H9 (cell line): ENCODE measurements at regions not wholly inside any gene's neighbourhood (a gene's known extent, or its start where the extent isn't known, plus 50 kb on each side); places are given as distances from the start of the nearest gene placed in this dataset.

ENCODE experiments used
- DNase-seq: peaks from one replicate; pipeline ENCODE4 v3.0.0-alpha.2; 2017
- H2AFZ ChIP-seq: one replicate; pipeline ENCODE4 v1.6.1; 2013; ENCODE audit warnings: mild to moderate bottlenecking, low read length, control low read depth, moderate library complexity
- H2AK5ac ChIP-seq: 2 replicates; pipeline ENCODE4 v1.6.1; 2013; ENCODE audit warnings: low read length, control low read depth, mixed read lengths; ENCODE audit not compliant: insufficient read length
- H2BK120ac ChIP-seq: one replicate; pipeline ENCODE4 v1.6.1; 2013; ENCODE audit warnings: low read depth, mild to moderate bottlenecking, low read length, control low read depth, inconsistent platforms; ENCODE audit not compliant: poor library complexity, severe bottlenecking
- H2BK12ac ChIP-seq: 2 replicates; pipeline ENCODE4 v1.6.1; 2013; ENCODE audit warnings: low read length, control low read depth, mixed read lengths, low read depth; ENCODE audit not compliant: insufficient read length
- H2BK15ac ChIP-seq: 2 replicates; pipeline ENCODE4 v1.6.1; 2013; ENCODE audit warnings: low read depth, low read length, control low read depth
- H2BK20ac ChIP-seq: one replicate; pipeline ENCODE4 v1.6.1; 2013; ENCODE audit warnings: low read depth, mild to moderate bottlenecking, low read length, control low read depth, inconsistent platforms; ENCODE audit not compliant: poor library complexity, severe bottlenecking
- H2BK5ac ChIP-seq: 2 replicates; pipeline ENCODE4 v1.6.1; 2013; ENCODE audit warnings: low read length, control low read depth, mixed read lengths; ENCODE audit not compliant: insufficient read length
- H3K14ac ChIP-seq: 2 replicates; pipeline ENCODE4 v1.6.1; 2013; ENCODE audit warnings: low read length, control low read depth; ENCODE audit not compliant: insufficient read depth
- H3K18ac ChIP-seq: 2 replicates; pipeline ENCODE4 v1.6.1; 2013; ENCODE audit warnings: low read depth, mild to moderate bottlenecking, mixed read lengths, low read length, control low read depth; ENCODE audit not compliant: insufficient read length
- H3K23ac ChIP-seq: 2 replicates; pipeline ENCODE4 v1.6.1; 2013; ENCODE audit warnings: low read length, control low read depth, mixed read lengths, low read depth; ENCODE audit not compliant: insufficient read length
- H3K23me2 ChIP-seq: 2 replicates; pipeline ENCODE4 v1.6.1; 2013; ENCODE audit warnings: low read depth, mild to moderate bottlenecking, mixed read lengths, low read length, control low read depth; ENCODE audit not compliant: insufficient read length, poor library complexity, severe bottlenecking
- H3K27ac ChIP-seq: 2 replicates; pipeline ENCODE4 v1.5.1; 2013; ENCODE audit warnings: low read length, control low read depth, mixed read lengths, low read depth; ENCODE audit not compliant: insufficient read length
- H3K27me3 ChIP-seq: 2 replicates; pipeline ENCODE4 v1.6.1; 2013; ENCODE audit warnings: low read length, control low read depth, inconsistent platforms; ENCODE audit not compliant: insufficient read depth
- H3K4ac ChIP-seq: 2 replicates; pipeline ENCODE4 v1.6.1; 2013; ENCODE audit warnings: low read depth, mild to moderate bottlenecking, control low read depth, inconsistent platforms, low read length, moderate library complexity
- H3K4me1 ChIP-seq: 2 replicates; pipeline ENCODE4 v1.6.1; 2013; ENCODE audit warnings: low read length, control low read depth, inconsistent platforms; ENCODE audit not compliant: insufficient read depth
- H3K4me2 ChIP-seq: 2 replicates; pipeline ENCODE4 v1.6.1; 2013; ENCODE audit warnings: low read length, control low read depth, mixed read lengths; ENCODE audit not compliant: insufficient read length, insufficient read depth
- H3K56ac ChIP-seq: 2 replicates; pipeline ENCODE4 v1.6.1; 2013; ENCODE audit warnings: low read depth, mild to moderate bottlenecking, mixed read lengths, low read length, control low read depth; ENCODE audit not compliant: insufficient read length
- H3K79me1 ChIP-seq: 2 replicates; pipeline ENCODE4 v1.6.1; 2013; ENCODE audit warnings: low read depth, mild to moderate bottlenecking, moderate library complexity, low read length, control low read depth, inconsistent platforms; ENCODE audit not compliant: insufficient read depth, poor library complexity, severe bottlenecking
- H3K79me2 ChIP-seq: 2 replicates; pipeline ENCODE4 v1.6.1; 2013; ENCODE audit warnings: low read length, control low read depth, inconsistent platforms; ENCODE audit not compliant: insufficient read depth
- H3K9ac ChIP-seq: 2 replicates; pipeline ENCODE4 v1.6.1; 2013; ENCODE audit warnings: low read length, control low read depth, mixed read lengths; ENCODE audit not compliant: insufficient read length; ENCODE audit errors: extremely low read depth
- H3K9me3 ChIP-seq: one replicate; pipeline ENCODE4 v1.6.1; 2013; ENCODE audit warnings: low read depth, low read length, inconsistent platforms; ENCODE audit not compliant: control insufficient read depth
- H3T11ph ChIP-seq: one replicate; pipeline ENCODE4 v1.6.1; 2013; ENCODE audit warnings: mild to moderate bottlenecking, low read length, control low read depth, inconsistent platforms
- H4K20me1 ChIP-seq: one replicate; pipeline ENCODE4 v1.6.1; 2013; ENCODE audit not compliant: control insufficient read depth, insufficient read length, insufficient read depth
- H4K5ac ChIP-seq: 2 replicates; pipeline ENCODE4 v1.6.1; 2013; ENCODE audit warnings: low read depth, mild to moderate bottlenecking, mixed read lengths, low read length, control low read depth; ENCODE audit not compliant: insufficient read length
- H4K8ac ChIP-seq: replicated peaks from 2 replicates; pipeline ENCODE4 v1.6.1; 2013; ENCODE audit warnings: low read length, control low read depth, mixed read lengths, low read depth; ENCODE audit not compliant: insufficient read length
- H4K91ac ChIP-seq: 2 replicates; pipeline ENCODE4 v1.6.1; 2013; ENCODE audit warnings: low read depth, mild to moderate bottlenecking, moderate library complexity, mixed read lengths, low read length, control low read depth; ENCODE audit not compliant: insufficient read length
- H3K27ac Mint-ChIP-seq, 3 experiments: 2 replicates in 2 of 3; 3 replicates in 1 of 3; pipeline ENCODE4 v1.8.0; 2020 to 2021; ENCODE audit warnings: mixed read lengths in 3 of 3, mild to moderate bottlenecking in 1 of 3, moderate library complexity in 1 of 3
- H3K27me3 Mint-ChIP-seq: 2 replicates; pipeline ENCODE4 v1.8.0; 2021; ENCODE audit warnings: low read depth, mild to moderate bottlenecking, moderate library complexity, mixed read lengths
- H3K36me3 Mint-ChIP-seq, 3 experiments: 2 replicates in 2 of 3; 3 replicates in 1 of 3; pipeline ENCODE4 v1.8.0; 2020 to 2021; ENCODE audit warnings: low read depth in 3 of 3, mixed read lengths in 3 of 3; ENCODE audit not compliant: insufficient read depth in 1 of 3
- H3K4me1 Mint-ChIP-seq, 2 experiments: 2 replicates each; pipeline ENCODE4 v1.8.0; 2020; ENCODE audit warnings: mixed read lengths in 2 of 2
- H3K4me3 Mint-ChIP-seq, 2 experiments: 2 replicates in 1 of 2; 3 replicates in 1 of 2; pipeline ENCODE4 v1.8.0; 2020 to 2021; ENCODE audit warnings: mild to moderate bottlenecking in 2 of 2, mixed read lengths in 2 of 2, moderate library complexity in 1 of 2
- H3K9me3 Mint-ChIP-seq, 2 experiments: 2 replicates in 1 of 2; 3 replicates in 1 of 2; pipeline ENCODE4 v1.8.0; 2020; ENCODE audit warnings: mild to moderate bottlenecking in 2 of 2, mixed read lengths in 2 of 2, moderate library complexity in 1 of 2
- WGBS: extraction: QIAGEN DNeasy Blood & Tissue Kit; methylation state at CpG from one replicate; pipeline ENCODE4 v1.1.7; 2013; ENCODE audit warnings: missing lambda C conversion rate, low lambda C conversion rate, mixed read lengths; ENCODE audit not compliant: insufficient read length; ENCODE audit errors: extremely low coverage; 5-methylcytosine and 5-hydroxymethylcytosine counted together
- TF ChIP-seq, protein P1 (sequence below): fragments of 200-600 bp; sonication (generic); conservative IDR thresholded peaks from 3 replicates; pipeline ENCODE4 v1.8.0; 2021; ENCODE audit warnings: antibody characterized with exemption, mild to moderate bottlenecking

DNA sequence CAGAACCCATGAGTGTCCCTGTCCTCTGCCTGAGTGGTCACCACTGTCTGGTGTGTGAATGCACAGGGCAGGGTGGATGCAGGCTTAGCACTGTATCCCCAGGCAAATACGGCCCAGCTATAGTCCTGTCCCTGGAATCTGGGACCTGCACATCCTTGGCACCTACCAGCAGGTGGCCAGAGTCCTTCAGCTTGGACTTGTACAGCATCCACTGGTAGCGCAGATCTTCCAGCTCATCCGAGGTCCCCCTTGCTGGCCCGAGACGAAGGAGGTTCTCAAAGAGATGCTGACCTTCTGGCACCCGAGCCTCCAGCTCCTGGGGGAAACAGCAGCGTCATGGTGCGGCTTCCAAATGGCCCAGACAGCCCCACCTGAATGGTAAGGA, 83.4 kb downstream of the SYNE3 start:
- no peak overlapping the region for H4K91ac ChIP-seq
- no peak overlapping the region for H3K4me3 Mint-ChIP-seq
- H3K4me1 ChIP-seq: no peaks in the 10 kb centered on the region

More for the DNA sequence above, 83.4 kb downstream of the SYNE3 start:
- no peak for DNase-seq
- TF ChIP-seq, protein P1, sequence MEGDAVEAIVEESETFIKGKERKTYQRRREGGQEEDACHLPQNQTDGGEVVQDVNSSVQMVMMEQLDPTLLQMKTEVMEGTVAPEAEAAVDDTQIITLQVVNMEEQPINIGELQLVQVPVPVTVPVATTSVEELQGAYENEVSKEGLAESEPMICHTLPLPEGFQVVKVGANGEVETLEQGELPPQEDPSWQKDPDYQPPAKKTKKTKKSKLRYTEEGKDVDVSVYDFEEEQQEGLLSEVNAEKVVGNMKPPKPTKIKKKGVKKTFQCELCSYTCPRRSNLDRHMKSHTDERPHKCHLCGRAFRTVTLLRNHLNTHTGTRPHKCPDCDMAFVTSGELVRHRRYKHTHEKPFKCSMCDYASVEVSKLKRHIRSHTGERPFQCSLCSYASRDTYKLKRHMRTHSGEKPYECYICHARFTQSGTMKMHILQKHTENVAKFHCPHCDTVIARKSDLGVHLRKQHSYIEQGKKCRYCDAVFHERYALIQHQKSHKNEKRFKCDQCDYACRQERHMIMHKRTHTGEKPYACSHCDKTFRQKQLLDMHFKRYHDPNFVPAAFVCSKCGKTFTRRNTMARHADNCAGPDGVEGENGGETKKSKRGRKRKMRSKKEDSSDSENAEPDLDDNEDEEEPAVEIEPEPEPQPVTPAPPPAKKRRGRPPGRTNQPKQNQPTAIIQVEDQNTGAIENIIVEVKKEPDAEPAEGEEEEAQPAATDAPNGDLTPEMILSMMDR: no peak
- Mint-ChIP-seq H3K9me3 (peaks cover 0 to 5% of the 10 kb centered on the region in 2 experiments; a peak in 3 of 5 replicates), H3K4me1 (peaks cover 0 to 2% of the 10 kb centered on the region in 2 experiments; a peak in 1 of 4 replicates), H3K27ac (no peak overlapping the region), H3K27me3 (peaks cover 4% of the 10 kb centered on the region), H3K36me3 (peaks cover 0 to 5% (median 0%) of the 10 kb centered on the region in 3 experiments; a peak in 2 of 7 replicates)
- Histone ChIP-seq H3K14ac (no peak overlapping the region), H3K79me2 (no peaks in the 10 kb centered on the region; the same call in 1 of the 2 replicates), H4K20me1 (no peaks in the 10 kb centered on the region), H3K4me2 (no peak overlapping the region), H2AFZ (no peak overlapping the region), H2AK5ac (no peak overlapping the region), H3K9ac (no peak overlapping the region), H2BK15ac (no peak overlapping the region), H3K56ac (no peak overlapping the region), H3T11ph (no peak overlapping the region), H4K8ac (no peak overlapping the region), H3K79me1 (no peaks in the 10 kb centered on the region), H3K27me3 (no peaks in the 10 kb centered on the region), H2BK20ac (no peak overlapping the region), H2BK12ac (no peak overlapping the region), H4K5ac (no peak overlapping the region), H2BK120ac (no peak overlapping the region), H3K23ac (no peak overlapping the region), H3K23me2 (no peaks in the 10 kb centered on the region), H3K9me3 (no peaks in the 10 kb centered on the region), H2BK5ac (no peak overlapping the region), H3K4ac (no peak overlapping the region), H3K18ac (no peak overlapping the region), H3K27ac (no peak overlapping the region)
- WGBS: no CpG with 5 or more reads among the region's 8 CpGs
